IMR-90 (cell line): ENCODE measurements at regions not wholly inside any gene's neighbourhood (a gene's known extent, or its start where the extent isn't known, plus 50 kb on each side); places are given as distances from the start of the nearest gene placed in this dataset.

Experiments used
- BHLHE40 ChIP-seq: fragments of 150-350 bp; IDR thresholded peaks from 2 replicates; pipeline ENCODE4 v1.6.1; 2016; ENCODE audit warnings: mild to moderate bottlenecking, low read depth, low read length
- CEBPB ChIP-seq: IDR thresholded peaks from 2 replicates; pipeline ENCODE4 v1.6.1; 2012; ENCODE audit warnings: low read depth, low read length, improper control_type of control experiment
- CHD1 ChIP-seq: IDR thresholded peaks from 2 replicates; pipeline ENCODE4 v1.6.1; 2012; ENCODE audit warnings: low read depth, low read length, improper control_type of control experiment
- ELK1 ChIP-seq: fragments of 150-350 bp; IDR thresholded peaks from 2 replicates; pipeline ENCODE4 v1.6.1; 2016; ENCODE audit warnings: low read depth, mild to moderate bottlenecking, low read length, moderate library complexity, borderline replicate concordance
- FOS ChIP-seq: fragments of 150-350 bp; IDR thresholded peaks from 2 replicates; pipeline ENCODE4 v1.6.1; 2016; ENCODE audit warnings: low read depth, low read length
- MXI1 ChIP-seq: IDR thresholded peaks from 2 replicates; pipeline ENCODE4 v1.6.1; 2012; ENCODE audit warnings: low read depth, mild to moderate bottlenecking, low read length, moderate library complexity, borderline replicate concordance
- NFE2L2 ChIP-seq: fragments of 150-350 bp; IDR thresholded peaks from 2 replicates; pipeline ENCODE4 v1.6.1; 2016; ENCODE audit warnings: low read depth, mild to moderate bottlenecking, low read length
- POLR2A ChIP-seq: IDR thresholded peaks from 2 replicates; pipeline ENCODE4 v1.6.1; 2012; ENCODE audit warnings: mild to moderate bottlenecking, low read depth, low read length
- RAD21 ChIP-seq: IDR thresholded peaks from 2 replicates; pipeline ENCODE4 v1.6.1; 2012; ENCODE audit warnings: low read length, improper control_type of control experiment
- RFX5 ChIP-seq: IDR thresholded peaks from 2 replicates; pipeline ENCODE4 v1.8.0; 2012; ENCODE audit warnings: low read depth, mild to moderate bottlenecking, low read length, moderate library complexity
- SMC3 ChIP-seq: fragments of 150-350 bp; IDR thresholded peaks from 2 replicates; pipeline ENCODE4 v1.6.1; 2016; ENCODE audit warnings: low read depth, mild to moderate bottlenecking, antibody characterized with exemption, low read length, moderate library complexity
- USF2 ChIP-seq: fragments of 150-350 bp; IDR thresholded peaks from 2 replicates; pipeline ENCODE4 v1.6.1; 2017; ENCODE audit warnings: mild to moderate bottlenecking, antibody characterized with exemption, low read length, low read depth
- TF ChIP-seq, protein P1 (sequence below): conservative IDR thresholded peaks from 2 replicates; pipeline ENCODE4 v1.5.1; 2012; ENCODE audit warnings: mild to moderate bottlenecking, low read depth, low read length, improper control_type of control experiment

GRCh38 chr2:58633613-58634365 lies 392.7 kb upstream of the FANCL start:
- TF ChIP-seq RAD21, result no peak
- TF ChIP-seq, protein P1, sequence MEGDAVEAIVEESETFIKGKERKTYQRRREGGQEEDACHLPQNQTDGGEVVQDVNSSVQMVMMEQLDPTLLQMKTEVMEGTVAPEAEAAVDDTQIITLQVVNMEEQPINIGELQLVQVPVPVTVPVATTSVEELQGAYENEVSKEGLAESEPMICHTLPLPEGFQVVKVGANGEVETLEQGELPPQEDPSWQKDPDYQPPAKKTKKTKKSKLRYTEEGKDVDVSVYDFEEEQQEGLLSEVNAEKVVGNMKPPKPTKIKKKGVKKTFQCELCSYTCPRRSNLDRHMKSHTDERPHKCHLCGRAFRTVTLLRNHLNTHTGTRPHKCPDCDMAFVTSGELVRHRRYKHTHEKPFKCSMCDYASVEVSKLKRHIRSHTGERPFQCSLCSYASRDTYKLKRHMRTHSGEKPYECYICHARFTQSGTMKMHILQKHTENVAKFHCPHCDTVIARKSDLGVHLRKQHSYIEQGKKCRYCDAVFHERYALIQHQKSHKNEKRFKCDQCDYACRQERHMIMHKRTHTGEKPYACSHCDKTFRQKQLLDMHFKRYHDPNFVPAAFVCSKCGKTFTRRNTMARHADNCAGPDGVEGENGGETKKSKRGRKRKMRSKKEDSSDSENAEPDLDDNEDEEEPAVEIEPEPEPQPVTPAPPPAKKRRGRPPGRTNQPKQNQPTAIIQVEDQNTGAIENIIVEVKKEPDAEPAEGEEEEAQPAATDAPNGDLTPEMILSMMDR, result no peak
- no peak for TF ChIP-seq USF2
- no peak for TF ChIP-seq SMC3
- TF ChIP-seq POLR2A, result no peak
- TF ChIP-seq FOS, result no peak
- no peak for TF ChIP-seq CEBPB
- no peak for TF ChIP-seq NFE2L2
- TF ChIP-seq RFX5, result no peak
- TF ChIP-seq MXI1, result no peak
- TF ChIP-seq CHD1, result no peak
- no peak for TF ChIP-seq ELK1
- TF ChIP-seq BHLHE40, result no peak
